Upper lobe of left lung (tissue), 4 donors: ENCODE measurements at regions not wholly inside any gene's neighbourhood (a gene's known extent, or its start where the extent isn't known, plus 50 kb on each side); places are given as distances from the start of the nearest gene placed in this dataset.

Source experiments
- EP300 ChIP-seq, 4 donors: sonication (generic); formaldehyde crosslinking; IDR thresholded peaks; one replicate each; pipeline ENCODE4 v1.5.1; 2017; ENCODE audit warnings: antibody characterized with exemption in 4 of 4, control low read depth in 2 of 4
- POLR2A ChIP-seq, 4 donors: fragments of 450-650 bp; IDR thresholded peaks; one replicate each; pipeline ENCODE4 v1.5.1; 2016 to 2017; ENCODE audit warnings: antibody characterized with exemption in 4 of 4, mild to moderate bottlenecking in 2 of 4
- POLR2AphosphoS5 ChIP-seq, 2 donors: sonication (generic); formaldehyde crosslinking; IDR thresholded peaks; one replicate each; pipeline ENCODE4 v1.5.1; 2017; ENCODE audit warnings: antibody characterized with exemption in 2 of 2
- TF ChIP-seq, protein P1 (sequence below), 6 experiments: fragments of 450-650 bp in 4 of 6; fragments of 200-600 bp in 2 of 6; sonication (generic) in 2 of 6; IDR thresholded peaks; one replicate each; pipeline ENCODE4 v1.5.1; 2016 to 2019; ENCODE audit warnings: antibody characterized with exemption in 6 of 6

- no peak for TF ChIP-seq POLR2A (IDR thresholded peaks at IDR 0.05)
- no peak for TF ChIP-seq EP300 (IDR thresholded peaks at IDR 0.05)
- TF ChIP-seq, protein P1, sequence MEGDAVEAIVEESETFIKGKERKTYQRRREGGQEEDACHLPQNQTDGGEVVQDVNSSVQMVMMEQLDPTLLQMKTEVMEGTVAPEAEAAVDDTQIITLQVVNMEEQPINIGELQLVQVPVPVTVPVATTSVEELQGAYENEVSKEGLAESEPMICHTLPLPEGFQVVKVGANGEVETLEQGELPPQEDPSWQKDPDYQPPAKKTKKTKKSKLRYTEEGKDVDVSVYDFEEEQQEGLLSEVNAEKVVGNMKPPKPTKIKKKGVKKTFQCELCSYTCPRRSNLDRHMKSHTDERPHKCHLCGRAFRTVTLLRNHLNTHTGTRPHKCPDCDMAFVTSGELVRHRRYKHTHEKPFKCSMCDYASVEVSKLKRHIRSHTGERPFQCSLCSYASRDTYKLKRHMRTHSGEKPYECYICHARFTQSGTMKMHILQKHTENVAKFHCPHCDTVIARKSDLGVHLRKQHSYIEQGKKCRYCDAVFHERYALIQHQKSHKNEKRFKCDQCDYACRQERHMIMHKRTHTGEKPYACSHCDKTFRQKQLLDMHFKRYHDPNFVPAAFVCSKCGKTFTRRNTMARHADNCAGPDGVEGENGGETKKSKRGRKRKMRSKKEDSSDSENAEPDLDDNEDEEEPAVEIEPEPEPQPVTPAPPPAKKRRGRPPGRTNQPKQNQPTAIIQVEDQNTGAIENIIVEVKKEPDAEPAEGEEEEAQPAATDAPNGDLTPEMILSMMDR (IDR thresholded peaks at IDR 0.05) = no peak
- no peak for TF ChIP-seq POLR2AphosphoS5 (IDR thresholded peaks at IDR 0.05)
Observed at GRCh38 chr20:10843146-10843711, 169.4 kb upstream of the JAG1 start.
